ENCODE measurements at regions not wholly inside any gene's neighbourhood (a gene's known extent, or its start where the extent isn't known, plus 50 kb on each side); places are given as distances from the start of the nearest gene placed in this dataset.

DNA sequence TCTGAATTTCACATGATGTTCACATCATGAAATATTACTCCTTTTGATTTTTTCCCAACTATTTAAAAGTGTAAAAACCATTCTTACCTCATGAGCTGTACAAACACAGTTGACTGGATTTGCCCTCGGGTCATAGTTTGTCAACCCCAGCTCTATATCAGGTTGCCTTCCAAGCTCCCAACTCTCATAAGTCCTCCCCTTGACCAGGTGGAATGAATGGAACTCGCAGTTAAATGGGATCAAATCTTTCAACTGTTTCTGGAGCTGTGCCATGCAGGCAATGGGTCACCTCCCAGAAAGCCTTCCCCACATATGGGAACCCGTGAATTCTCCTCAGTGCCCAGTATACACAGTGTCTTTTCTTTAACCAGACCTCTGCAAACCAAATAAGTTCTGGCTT is 169.8 kb upstream of the FOXD3 start (continued):
- no peak for TF ChIP-seq TCF7L2 (IDR thresholded peaks at IDR 0.05; ENCODE audit: borderline replicate concordance, extremely low read depth, insufficient read depth, insufficient read length)
- no peak for TF ChIP-seq YY1 (IDR thresholded peaks at IDR 0.05; ENCODE audit: extremely low read depth, insufficient replicate concordance, low read depth, low read length)
- no peak for TF ChIP-seq FOSL1 (IDR thresholded peaks at IDR 0.05; ENCODE audit: low read depth)
- TF ChIP-seq, protein P1, sequence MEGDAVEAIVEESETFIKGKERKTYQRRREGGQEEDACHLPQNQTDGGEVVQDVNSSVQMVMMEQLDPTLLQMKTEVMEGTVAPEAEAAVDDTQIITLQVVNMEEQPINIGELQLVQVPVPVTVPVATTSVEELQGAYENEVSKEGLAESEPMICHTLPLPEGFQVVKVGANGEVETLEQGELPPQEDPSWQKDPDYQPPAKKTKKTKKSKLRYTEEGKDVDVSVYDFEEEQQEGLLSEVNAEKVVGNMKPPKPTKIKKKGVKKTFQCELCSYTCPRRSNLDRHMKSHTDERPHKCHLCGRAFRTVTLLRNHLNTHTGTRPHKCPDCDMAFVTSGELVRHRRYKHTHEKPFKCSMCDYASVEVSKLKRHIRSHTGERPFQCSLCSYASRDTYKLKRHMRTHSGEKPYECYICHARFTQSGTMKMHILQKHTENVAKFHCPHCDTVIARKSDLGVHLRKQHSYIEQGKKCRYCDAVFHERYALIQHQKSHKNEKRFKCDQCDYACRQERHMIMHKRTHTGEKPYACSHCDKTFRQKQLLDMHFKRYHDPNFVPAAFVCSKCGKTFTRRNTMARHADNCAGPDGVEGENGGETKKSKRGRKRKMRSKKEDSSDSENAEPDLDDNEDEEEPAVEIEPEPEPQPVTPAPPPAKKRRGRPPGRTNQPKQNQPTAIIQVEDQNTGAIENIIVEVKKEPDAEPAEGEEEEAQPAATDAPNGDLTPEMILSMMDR (IDR thresholded peaks at IDR 0.05 in 2 of 3, conservative IDR thresholded peaks at IDR 0.05 in 1 of 3; ENCODE audit: borderline replicate concordance in 1 of 3, insufficient read depth in 1 of 3, low read depth in 2 of 3, low read length in 2 of 3), result no peak
- TF ChIP-seq CBX3 (IDR thresholded peaks at IDR 0.05; ENCODE audit: low read depth), result no peak
- TF ChIP-seq, protein P2, sequence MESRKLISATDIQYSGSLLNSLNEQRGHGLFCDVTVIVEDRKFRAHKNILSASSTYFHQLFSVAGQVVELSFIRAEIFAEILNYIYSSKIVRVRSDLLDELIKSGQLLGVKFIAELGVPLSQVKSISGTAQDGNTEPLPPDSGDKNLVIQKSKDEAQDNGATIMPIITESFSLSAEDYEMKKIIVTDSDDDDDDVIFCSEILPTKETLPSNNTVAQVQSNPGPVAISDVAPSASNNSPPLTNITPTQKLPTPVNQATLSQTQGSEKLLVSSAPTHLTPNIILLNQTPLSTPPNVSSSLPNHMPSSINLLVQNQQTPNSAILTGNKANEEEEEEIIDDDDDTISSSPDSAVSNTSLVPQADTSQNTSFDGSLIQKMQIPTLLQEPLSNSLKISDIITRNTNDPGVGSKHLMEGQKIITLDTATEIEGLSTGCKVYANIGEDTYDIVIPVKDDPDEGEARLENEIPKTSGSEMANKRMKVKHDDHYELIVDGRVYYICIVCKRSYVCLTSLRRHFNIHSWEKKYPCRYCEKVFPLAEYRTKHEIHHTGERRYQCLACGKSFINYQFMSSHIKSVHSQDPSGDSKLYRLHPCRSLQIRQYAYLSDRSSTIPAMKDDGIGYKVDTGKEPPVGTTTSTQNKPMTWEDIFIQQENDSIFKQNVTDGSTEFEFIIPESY (IDR thresholded peaks at IDR 0.05; ENCODE audit: extremely low read depth, insufficient replicate concordance, low read length), result no peak

GRCh38 chr1:63155437-63155836 is 166.9 kb upstream of the FOXD3 start:
- H3K9ac ChIP-seq (ENCODE audit: low read length), result no peak overlapping the region
- POLR2A ChIA-PET, result interaction anchor here (1.0 kb wide), 1 partner anchor 16 kb away, joined by 3 read pairs; no protein-coding TSS in a partner anchor
- CTCF ChIA-PET, result no interaction called here
- TF ChIP-seq EZH2 (IDR thresholded peaks at IDR 0.05) (no peak), RAD21 (IDR thresholded peaks at IDR 0.05; ENCODE audit: low read depth) (no peak), JUND (IDR thresholded peaks at IDR 0.05) (no peak), YY1 (IDR thresholded peaks at IDR 0.05; ENCODE audit: extremely low read depth, insufficient replicate concordance, low read depth, low read length) (no peak), ATF3 (IDR thresholded peaks at IDR 0.05) (no peak)
- TF ChIP-seq, protein P1 (IDR thresholded peaks at IDR 0.05 in 2 of 3, conservative IDR thresholded peaks at IDR 0.05 in 1 of 3; ENCODE audit: borderline replicate concordance in 1 of 3, insufficient read depth in 1 of 3, low read depth in 2 of 3, low read length in 2 of 3), result no peak
- H3K9me2 ChIP-seq (ENCODE audit: insufficient read depth), result no peaks in the 10 kb centered on the region
- H3K4me2 ChIP-seq (ENCODE audit: low read length), result no peak overlapping the region
- no peaks in the 10 kb centered on the region for H3K4me1 ChIP-seq (ENCODE audit: control insufficient read depth in 1 of 2, insufficient read depth in 2 of 2, low read length in 2 of 2)
- H3K36me3 ChIP-seq (ENCODE audit: control insufficient read depth in 1 of 2, insufficient read depth in 2 of 2, low read length in 2 of 2), result no peaks in the 10 kb centered on the region
- no peaks in the 10 kb centered on the region for H3K9me3 ChIP-seq (ENCODE audit: control insufficient read depth in 1 of 2, insufficient read depth in 1 of 2, low read depth in 1 of 2, low read length in 2 of 2)
- no peak overlapping the region for H3K4me3 ChIP-seq (replicated peaks in 1 of 2; ENCODE audit: low read depth in 1 of 2, low read length in 2 of 2)
- DNase-seq (ENCODE audit: low read depth, low spot score) (no peak), ATAC-seq (no peak)
- no peaks in the 10 kb centered on the region for H3K79me2 ChIP-seq (ENCODE audit: insufficient read depth, low read length)
- H3K27ac ChIP-seq (ENCODE audit: low read depth, low read length), result no peak overlapping the region
- no peaks in the 10 kb centered on the region for H4K20me1 ChIP-seq (ENCODE audit: insufficient read depth)
- H2AFZ ChIP-seq (ENCODE audit: low read depth, low read length, poor library complexity, severe bottlenecking), result no peak overlapping the region
- intact Hi-C loops (cut with micrococcal nuclease), result no loop called here
- no TSS peak for BruUV-seq (replicated peaks)
- peaks cover 66% of the 10 kb centered on the region for H3K27me3 ChIP-seq (ENCODE audit: insufficient read depth, low read length)
- RAD21 ChIA-PET (ENCODE audit: low non-redundant PET in 1 of 2, low total read pairs in 2 of 2, uncharacterized antibody in 2 of 2, unreplicated experiment in 2 of 2), result no interaction called here
